GM12878 (cell line): ENCODE measurements at regions not wholly inside any gene's neighbourhood (a gene's known extent, or its start where the extent isn't known, plus 50 kb on each side); places are given as distances from the start of the nearest gene placed in this dataset.

Experiments
- ATAC-seq: fragments of 200-7000 bp; cut with Tn5 transposase; 3 replicates; pipeline ENCODE4 v1.9.1; 2020; ENCODE audit warnings: mild to moderate bottlenecking, moderate library complexity
- BruUV-seq: library from RNA; stranded (reverse); fragments of 400-500 nt; replicated peaks from 2 replicates; lab custom pipeline; 2021; lab: Mats Ljungman, UMichigan
- CTCF ChIA-PET: fragments of 300-600 bp; sonication (Branson Sonifier 250); formaldehyde crosslinking; extraction: SDS; loops from one replicate; lab custom pipeline; 2021; ENCODE audit warnings: inconsistent platforms; lab: Yijun Ruan, JAX
- POLR2A ChIA-PET: fragments of 350-600 bp; formaldehyde crosslinking; extraction: SDS; loops from one replicate; lab custom pipeline; 2021; ENCODE audit warnings: inconsistent platforms; lab: Charles Lee
- RAD21 ChIA-PET: fragments of 300-600 bp; sonication (Branson Sonifier 250); formaldehyde crosslinking; loops from one replicate; lab custom pipeline; 2023; ENCODE audit warnings: antibody characterized with exemption; ENCODE audit not compliant: unreplicated experiment; lab: Charles Lee
- SMC1A ChIA-PET: fragments of 300-600 bp; sonication (Branson Sonifier 250); formaldehyde crosslinking; loops from one replicate; lab custom pipeline; 2023; ENCODE audit not compliant: unreplicated experiment, uncharacterized antibody; lab: Charles Lee
- DNase-seq: peaks from one replicate; pipeline ENCODE4 v3.0.0-alpha.2; 2011; ENCODE audit warnings: low read depth, low spot score
- FAIRE-seq: peaks from 3 replicates; lab custom pipeline; 2011; peaks lifted over from hg19 to GRCh38; lab: Jason Lieb, UNC
- H2AFZ ChIP-seq: 2 replicates; pipeline ENCODE4 v1.6.0; 2011; ENCODE audit warnings: low read depth, low read length, control low read depth; ENCODE audit not compliant: control insufficient read depth
- H3K27ac ChIP-seq: 2 replicates; pipeline ENCODE4 v1.5.1; 2011; ENCODE audit warnings: control low read depth; ENCODE audit not compliant: control insufficient read depth, insufficient read depth
- H3K27me3 ChIP-seq, 2 experiments: replicated peaks in 1 of 2; 2 replicates each; pipeline versions ENCODE4 v1.6.0 to v1.6.1; 2011; ENCODE audit warnings: low read length in 1 of 2; ENCODE audit not compliant: control insufficient read depth in 2 of 2, insufficient read depth in 2 of 2
- H3K36me3 ChIP-seq, 2 experiments: 2 replicates each; pipeline ENCODE4 v1.5.1; 2011; ENCODE audit warnings: low read length in 1 of 2; ENCODE audit not compliant: control insufficient read depth in 2 of 2, insufficient read depth in 2 of 2
- H3K4me1 ChIP-seq: 2 replicates; pipeline ENCODE4 v1.6.1; 2011; ENCODE audit warnings: mild to moderate bottlenecking, low read length, moderate library complexity, mixed read lengths; ENCODE audit not compliant: control insufficient read depth, insufficient read depth
- H3K4me2 ChIP-seq: 2 replicates; pipeline ENCODE4 v1.6.0; 2011; ENCODE audit warnings: control low read depth; ENCODE audit not compliant: control insufficient read depth, insufficient read depth
- H3K4me3 ChIP-seq: fragments of 200-600 bp; sonication (generic); 2 replicates; pipeline ENCODE4 v1.5.1; 2016
- H3K79me2 ChIP-seq: 2 replicates; pipeline ENCODE4 v1.6.0; 2011; ENCODE audit warnings: low read length; ENCODE audit not compliant: control insufficient read depth, insufficient read depth
- H3K9ac ChIP-seq: 2 replicates; pipeline ENCODE4 v1.8.0; 2011; ENCODE audit warnings: low read length, control low read depth, mixed read lengths; ENCODE audit not compliant: control insufficient read depth, insufficient read depth
- H3K9me3 ChIP-seq: replicated peaks from 3 replicates; pipeline ENCODE4 v1.5.1; 2011; ENCODE audit warnings: mild to moderate bottlenecking, low read length; ENCODE audit not compliant: control insufficient read depth, insufficient read depth
- H4K20me1 ChIP-seq: 2 replicates; pipeline ENCODE4 v1.6.0; 2011; ENCODE audit not compliant: control insufficient read depth, insufficient read depth
- ETV6 ChIP-seq, 2 experiments: fragments of 450-650 bp in 1 of 2; IDR thresholded peaks in 1 of 2; conservative IDR thresholded peaks in 1 of 2; 2 replicates each; pipeline ENCODE4 v1.6.1; 2014; ENCODE audit warnings: antibody characterized with exemption in 1 of 2, borderline replicate concordance in 1 of 2, low read depth in 1 of 2, mild to moderate bottlenecking in 1 of 2, moderate library complexity in 1 of 2
- FOS ChIP-seq: IDR thresholded peaks from 3 replicates; pipeline ENCODE4 v1.6.1; 2011; ENCODE audit warnings: borderline replicate concordance; ENCODE audit not compliant: insufficient read length; ENCODE audit errors: extremely low read depth
- IRF3 ChIP-seq: fragments of 450-650 bp; IDR thresholded peaks from 2 replicates; pipeline ENCODE4 v1.6.1; 2014; ENCODE audit warnings: mild to moderate bottlenecking
- POLR2A ChIP-seq: IDR thresholded peaks from 2 replicates; pipeline ENCODE4 v1.6.1; 2011; ENCODE audit warnings: low read depth, mild to moderate bottlenecking, low read length
- RAD51 ChIP-seq: fragments of 450-650 bp; IDR thresholded peaks from 2 replicates; pipeline ENCODE4 v1.6.1; 2016; ENCODE audit warnings: moderate library complexity, mild to moderate bottlenecking, inconsistent platforms
- SRF ChIP-seq, 2 experiments: IDR thresholded peaks; 2 replicates each; pipeline ENCODE4 v1.6.1; 2011; ENCODE audit warnings: low read depth in 2 of 2, low read length in 2 of 2, mild to moderate bottlenecking in 1 of 2, moderate library complexity in 1 of 2
- STAT3 ChIP-seq: IDR thresholded peaks from 2 replicates; pipeline ENCODE4 v1.6.1; 2011; ENCODE audit warnings: low read depth, low read length, improper control_type of control experiment
- ZBTB40 ChIP-seq: fragments of 450-650 bp; IDR thresholded peaks from 2 replicates; pipeline ENCODE4 v1.6.1; 2016; ENCODE audit warnings: mild to moderate bottlenecking, moderate library complexity, borderline replicate concordance
- ZNF24 ChIP-seq: fragments of 450-650 bp; IDR thresholded peaks from 2 replicates; pipeline ENCODE4 v1.6.1; 2017; ENCODE audit warnings: antibody characterized with exemption, mild to moderate bottlenecking
- WGBS: methylation state at CpG from one replicate; pipeline ENCODE4 v1.1.6; 2016; ENCODE audit warnings: low lambda C conversion rate; ENCODE audit not compliant: insufficient replicate concordance, insufficient coverage; ENCODE audit errors: missing lambda C conversion rate; 5-methylcytosine and 5-hydroxymethylcytosine counted together
- in situ Hi-C: fragments of 300-500 bp; cut with MboI; formaldehyde crosslinking; loops from 9 replicates; pipeline ENCODE4 v1.14.3; 2018; ENCODE audit warnings: mixed read lengths
- intact Hi-C: fragments of 100-400 bp; cut with micrococcal nuclease; formaldehyde crosslinking; loops from one replicate; pipeline ENCODE4 v1.14.2; 2022; ENCODE audit not compliant: unreplicated experiment
- TF ChIP-seq, protein P1 (sequence below): fragments of 450-650 bp; IDR thresholded peaks from 2 replicates; pipeline ENCODE4 v1.6.1; 2017; ENCODE audit warnings: mild to moderate bottlenecking, moderate library complexity
- TF ChIP-seq, protein P2 (sequence below): fragments of 450-650 bp; formaldehyde crosslinking; IDR thresholded peaks from 2 replicates; pipeline ENCODE4 v1.5.0; 2022; ENCODE audit warnings: mild to moderate bottlenecking, missing genetic modification characterization

GRCh38 chr1:4165686-4166300 is 265.7 kb upstream of the C1orf174 start:
- H3K4me2 ChIP-seq: no peak overlapping the region
- no peak for DNase-seq
- H3K27me3 ChIP-seq: no peaks in the 10 kb centered on the region
- SMC1A ChIA-PET: no interaction called here
- H3K9ac ChIP-seq: no peak overlapping the region
- intact Hi-C loops (no loop called here), in situ Hi-C loops (no loop called here)
- no peaks in the 10 kb centered on the region for H3K4me1 ChIP-seq
- CTCF ChIA-PET: no interaction called here
- BruUV-seq: no TSS peak
- RAD21 ChIA-PET: no interaction called here
- no peaks in the 10 kb centered on the region for H3K36me3 ChIP-seq
- ATAC-seq: no peak
- H2AFZ ChIP-seq: no peak overlapping the region
- no peaks in the 10 kb centered on the region for H3K9me3 ChIP-seq
- no peak for FAIRE-seq
- no peak overlapping the region for H3K4me3 ChIP-seq
- POLR2A ChIA-PET: no interaction called here
- no peaks in the 10 kb centered on the region for H3K79me2 ChIP-seq
- no peak overlapping the region for H3K27ac ChIP-seq
- no peaks in the 10 kb centered on the region for H4K20me1 ChIP-seq
- WGBS: 36% methylated on average over 16 of the region's 16 CpGs
- no peak for TF ChIP-seq RAD51
- no peak for TF ChIP-seq STAT3
- no peak for TF ChIP-seq ZNF24
- TF ChIP-seq FOS: no peak
- no peak for TF ChIP-seq POLR2A
- no peak for TF ChIP-seq ETV6 (conservative IDR thresholded peaks at IDR 0.05 in 1 of 2, IDR thresholded peaks at IDR 0.05 in 1 of 2; ENCODE audit: borderline replicate concordance in 1 of 2, low read depth in 1 of 2)
- TF ChIP-seq, protein P1, sequence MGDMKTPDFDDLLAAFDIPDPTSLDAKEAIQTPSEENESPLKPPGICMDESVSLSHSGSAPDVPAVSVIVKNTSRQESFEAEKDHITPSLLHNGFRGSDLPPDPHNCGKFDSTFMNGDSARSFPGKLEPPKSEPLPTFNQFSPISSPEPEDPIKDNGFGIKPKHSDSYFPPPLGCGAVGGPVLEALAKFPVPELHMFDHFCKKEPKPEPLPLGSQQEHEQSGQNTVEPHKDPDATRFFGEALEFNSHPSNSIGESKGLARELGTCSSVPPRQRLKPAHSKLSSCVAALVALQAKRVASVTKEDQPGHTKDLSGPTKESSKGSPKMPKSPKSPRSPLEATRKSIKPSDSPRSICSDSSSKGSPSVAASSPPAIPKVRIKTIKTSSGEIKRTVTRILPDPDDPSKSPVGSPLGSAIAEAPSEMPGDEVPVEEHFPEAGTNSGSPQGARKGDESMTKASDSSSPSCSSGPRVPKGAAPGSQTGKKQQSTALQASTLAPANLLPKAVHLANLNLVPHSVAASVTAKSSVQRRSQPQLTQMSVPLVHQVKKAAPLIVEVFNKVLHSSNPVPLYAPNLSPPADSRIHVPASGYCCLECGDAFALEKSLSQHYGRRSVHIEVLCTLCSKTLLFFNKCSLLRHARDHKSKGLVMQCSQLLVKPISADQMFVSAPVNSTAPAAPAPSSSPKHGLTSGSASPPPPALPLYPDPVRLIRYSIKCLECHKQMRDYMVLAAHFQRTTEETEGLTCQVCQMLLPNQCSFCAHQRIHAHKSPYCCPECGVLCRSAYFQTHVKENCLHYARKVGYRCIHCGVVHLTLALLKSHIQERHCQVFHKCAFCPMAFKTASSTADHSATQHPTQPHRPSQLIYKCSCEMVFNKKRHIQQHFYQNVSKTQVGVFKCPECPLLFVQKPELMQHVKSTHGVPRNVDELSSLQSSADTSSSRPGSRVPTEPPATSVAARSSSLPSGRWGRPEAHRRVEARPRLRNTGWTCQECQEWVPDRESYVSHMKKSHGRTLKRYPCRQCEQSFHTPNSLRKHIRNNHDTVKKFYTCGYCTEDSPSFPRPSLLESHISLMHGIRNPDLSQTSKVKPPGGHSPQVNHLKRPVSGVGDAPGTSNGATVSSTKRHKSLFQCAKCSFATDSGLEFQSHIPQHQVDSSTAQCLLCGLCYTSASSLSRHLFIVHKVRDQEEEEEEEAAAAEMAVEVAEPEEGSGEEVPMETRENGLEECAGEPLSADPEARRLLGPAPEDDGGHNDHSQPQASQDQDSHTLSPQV: no peak
- no peak for TF ChIP-seq ZBTB40
- no peak for TF ChIP-seq SRF (IDR thresholded peaks at IDR 0.05; ENCODE audit: low read depth in 2 of 2, low read length in 2 of 2)
- no peak for TF ChIP-seq IRF3
- TF ChIP-seq, protein P2, sequence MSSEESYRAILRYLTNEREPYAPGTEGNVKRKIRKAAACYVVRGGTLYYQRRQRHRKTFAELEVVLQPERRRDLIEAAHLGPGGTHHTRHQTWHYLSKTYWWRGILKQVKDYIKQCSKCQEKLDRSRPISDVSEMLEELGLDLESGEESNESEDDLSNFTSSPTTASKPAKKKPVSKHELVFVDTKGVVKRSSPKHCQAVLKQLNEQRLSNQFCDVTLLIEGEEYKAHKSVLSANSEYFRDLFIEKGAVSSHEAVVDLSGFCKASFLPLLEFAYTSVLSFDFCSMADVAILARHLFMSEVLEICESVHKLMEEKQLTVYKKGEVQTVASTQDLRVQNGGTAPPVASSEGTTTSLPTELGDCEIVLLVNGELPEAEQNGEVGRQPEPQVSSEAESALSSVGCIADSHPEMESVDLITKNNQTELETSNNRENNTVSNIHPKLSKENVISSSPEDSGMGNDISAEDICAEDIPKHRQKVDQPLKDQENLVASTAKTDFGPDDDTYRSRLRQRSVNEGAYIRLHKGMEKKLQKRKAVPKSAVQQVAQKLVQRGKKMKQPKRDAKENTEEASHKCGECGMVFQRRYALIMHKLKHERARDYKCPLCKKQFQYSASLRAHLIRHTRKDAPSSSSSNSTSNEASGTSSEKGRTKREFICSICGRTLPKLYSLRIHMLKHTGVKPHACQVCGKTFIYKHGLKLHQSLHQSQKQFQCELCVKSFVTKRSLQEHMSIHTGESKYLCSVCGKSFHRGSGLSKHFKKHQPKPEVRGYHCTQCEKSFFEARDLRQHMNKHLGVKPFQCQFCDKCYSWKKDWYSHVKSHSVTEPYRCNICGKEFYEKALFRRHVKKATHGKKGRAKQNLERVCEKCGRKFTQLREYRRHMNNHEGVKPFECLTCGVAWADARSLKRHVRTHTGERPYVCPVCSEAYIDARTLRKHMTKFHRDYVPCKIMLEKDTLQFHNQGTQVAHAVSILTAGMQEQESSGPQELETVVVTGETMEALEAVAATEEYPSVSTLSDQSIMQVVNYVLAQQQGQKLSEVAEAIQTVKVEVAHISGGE (CRISPR knock-in tag): no peak
